Esophagus muscularis mucosa (tissue), 4 donors: ENCODE measurements at regions not wholly inside any gene's neighbourhood (a gene's known extent, or its start where the extent isn't known, plus 50 kb on each side); places are given as distances from the start of the nearest gene placed in this dataset.

Experiments used
- DNase-seq: peaks from one replicate; pipeline ENCODE4 v3.0.0-alpha.2; 2017; ENCODE audit errors: extremely low spot score
- H3K27ac ChIP-seq, 4 donors: fragments of 200-600 bp; sonication (generic); replicated peaks in 1 of 4; 1 replicate in 3 of 4; 2 replicates in 1 of 4; pipeline ENCODE4 v1.5.1; 2016 to 2019; ENCODE audit warnings: mild to moderate bottlenecking in 1 of 4
- H3K27me3 ChIP-seq, 4 donors: fragments of 200-600 bp; sonication (generic); one replicate each; pipeline versions ENCODE4 v1.5.1 to v1.6.0; 2016 to 2019
- H3K36me3 ChIP-seq, 4 donors: fragments of 200-600 bp; sonication (generic); one replicate each; pipeline ENCODE4 v1.5.1; 2016 to 2019
- H3K4me1 ChIP-seq, 4 donors: fragments of 200-600 bp; sonication (generic); one replicate each; pipeline ENCODE4 v1.5.1; 2016 to 2019
- H3K4me3 ChIP-seq, 4 donors: fragments of 200-600 bp; sonication (generic); 1 replicate in 2 of 4; 2 replicates in 2 of 4; pipeline ENCODE4 v1.5.1; 2016 to 2019; ENCODE audit warnings: mild to moderate bottlenecking in 4 of 4, moderate library complexity in 1 of 4
- H3K9me3 ChIP-seq, 4 donors: fragments of 200-600 bp; sonication (generic); 1 replicate in 3 of 4; 2 replicates in 1 of 4; pipeline ENCODE4 v1.5.1; 2016 to 2019
- EP300 ChIP-seq: sonication (generic); formaldehyde crosslinking; IDR thresholded peaks from one replicate; pipeline ENCODE4 v1.6.1; 2017; ENCODE audit warnings: antibody characterized with exemption
- POLR2A ChIP-seq: fragments of 450-650 bp; IDR thresholded peaks from one replicate; pipeline ENCODE4 v1.6.1; 2017; ENCODE audit warnings: antibody characterized with exemption, moderate library complexity, mild to moderate bottlenecking, low read depth
- POLR2AphosphoS5 ChIP-seq, 2 donors: sonication (generic); formaldehyde crosslinking; IDR thresholded peaks; one replicate each; pipeline ENCODE4 v1.6.1; 2017; ENCODE audit warnings: antibody characterized with exemption in 2 of 2
- WGBS: methylation state at CpG from one replicate; pipeline ENCODE4 v1.1.5; 2018; 5-methylcytosine and 5-hydroxymethylcytosine counted together
- intact Hi-C: fragments of 100-400 bp; cut with DNase I; formaldehyde crosslinking; loops from one replicate; pipeline ENCODE4 v1.15.1; 2023
- TF ChIP-seq, protein P1 (sequence below), 3 experiments: fragments of 200-600 bp in 2 of 3; fragments of 450-650 bp in 1 of 3; sonication (generic) in 2 of 3; IDR thresholded peaks; one replicate each; pipeline ENCODE4 v1.5.1; 2017 to 2019; ENCODE audit warnings: antibody characterized with exemption in 3 of 3, mild to moderate bottlenecking in 2 of 3, moderate library complexity in 1 of 3

DNA sequence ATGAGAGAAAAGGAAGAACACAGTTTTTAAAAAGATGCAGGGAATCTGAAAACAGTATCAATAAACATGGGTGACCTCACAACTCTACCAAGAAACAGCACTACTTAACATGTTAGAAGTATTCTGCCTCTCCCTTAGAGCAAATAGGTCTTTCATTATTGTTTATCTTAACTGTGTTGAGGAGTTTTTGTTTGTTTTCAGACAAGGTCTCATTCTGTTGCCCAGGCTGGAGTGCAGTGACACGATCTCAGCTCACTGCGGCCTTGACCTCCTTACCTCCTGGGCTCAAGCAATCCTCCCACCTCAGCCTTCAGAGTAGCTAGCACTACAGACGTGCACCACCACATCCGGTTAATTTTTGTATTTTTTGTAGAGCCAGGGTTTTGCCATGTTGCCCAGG lies 165.3 kb upstream of the PRDX4 start:
- no peak for DNase-seq
- TF ChIP-seq POLR2A (no peak), EP300 (no peak), POLR2AphosphoS5 (IDR thresholded peaks at IDR 0.05) (no peak)
- TF ChIP-seq, protein P1, sequence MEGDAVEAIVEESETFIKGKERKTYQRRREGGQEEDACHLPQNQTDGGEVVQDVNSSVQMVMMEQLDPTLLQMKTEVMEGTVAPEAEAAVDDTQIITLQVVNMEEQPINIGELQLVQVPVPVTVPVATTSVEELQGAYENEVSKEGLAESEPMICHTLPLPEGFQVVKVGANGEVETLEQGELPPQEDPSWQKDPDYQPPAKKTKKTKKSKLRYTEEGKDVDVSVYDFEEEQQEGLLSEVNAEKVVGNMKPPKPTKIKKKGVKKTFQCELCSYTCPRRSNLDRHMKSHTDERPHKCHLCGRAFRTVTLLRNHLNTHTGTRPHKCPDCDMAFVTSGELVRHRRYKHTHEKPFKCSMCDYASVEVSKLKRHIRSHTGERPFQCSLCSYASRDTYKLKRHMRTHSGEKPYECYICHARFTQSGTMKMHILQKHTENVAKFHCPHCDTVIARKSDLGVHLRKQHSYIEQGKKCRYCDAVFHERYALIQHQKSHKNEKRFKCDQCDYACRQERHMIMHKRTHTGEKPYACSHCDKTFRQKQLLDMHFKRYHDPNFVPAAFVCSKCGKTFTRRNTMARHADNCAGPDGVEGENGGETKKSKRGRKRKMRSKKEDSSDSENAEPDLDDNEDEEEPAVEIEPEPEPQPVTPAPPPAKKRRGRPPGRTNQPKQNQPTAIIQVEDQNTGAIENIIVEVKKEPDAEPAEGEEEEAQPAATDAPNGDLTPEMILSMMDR (IDR thresholded peaks at IDR 0.05), result no peak
- 82% methylated on average over 4 of the region's 4 CpGs for WGBS
- Histone ChIP-seq H3K27me3 (no peaks in the 10 kb centered on the region), H3K4me3 (no peak overlapping the region), H3K4me1 (peaks cover 0 to 8% (median 0%) of the 10 kb centered on the region in 4 donors), H3K27ac (no peak overlapping the region), H3K9me3 (no peaks in the 10 kb centered on the region), H3K36me3 (no peaks in the 10 kb centered on the region)
- intact Hi-C loops, result no loop called here

DNA sequence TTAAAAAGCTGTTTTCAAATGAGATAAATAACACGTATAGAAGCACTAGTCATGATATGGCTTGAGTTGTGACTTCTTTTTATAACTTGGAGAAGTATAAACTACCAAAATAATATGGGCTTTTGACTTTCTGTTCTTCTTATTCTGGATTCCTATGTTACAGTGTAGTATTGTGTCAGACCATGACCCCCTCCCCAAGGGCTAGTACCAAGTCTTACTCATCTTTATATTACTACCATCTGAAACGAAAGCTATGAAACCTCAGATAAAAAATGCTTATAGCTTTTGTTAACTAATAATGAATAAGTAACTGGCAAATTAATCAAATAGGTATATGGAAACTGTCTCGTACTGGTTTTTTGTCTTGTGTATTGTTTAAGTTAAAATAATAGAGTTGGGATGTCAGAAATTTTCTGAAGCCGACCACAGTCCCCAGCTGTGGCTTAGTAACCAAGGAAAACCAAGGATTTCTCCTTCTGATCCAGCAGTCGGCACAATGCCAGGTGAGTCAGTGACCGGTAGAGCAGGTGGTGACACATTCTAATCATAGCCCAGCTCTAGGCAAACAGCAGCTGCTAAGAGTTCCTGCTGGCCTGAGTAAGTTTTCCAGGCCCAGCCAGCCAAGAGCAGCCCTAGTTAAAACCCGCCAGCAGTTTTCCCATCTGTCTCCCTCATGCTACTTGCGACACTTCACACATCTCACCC lies 163.3 kb upstream of the PRDX4 start:
- no peak overlapping the region for H3K27ac ChIP-seq
- H3K9me3 ChIP-seq, result no peaks in the 10 kb centered on the region
- no peaks in the 10 kb centered on the region for H3K27me3 ChIP-seq
- no peak for TF ChIP-seq POLR2AphosphoS5 (IDR thresholded peaks at IDR 0.05)
- TF ChIP-seq, protein P1 (IDR thresholded peaks at IDR 0.05), result no peak
- no peak for TF ChIP-seq EP300
- no peak for DNase-seq
- H3K36me3 ChIP-seq, result no peaks in the 10 kb centered on the region
- peaks cover 0 to 8% (median 0%) of the 10 kb centered on the region in 4 donors for H3K4me1 ChIP-seq
- 58% methylated on average over 8 of the region's 8 CpGs for WGBS
- intact Hi-C loops, result no loop called here
- no peak overlapping the region for H3K4me3 ChIP-seq

DNA sequence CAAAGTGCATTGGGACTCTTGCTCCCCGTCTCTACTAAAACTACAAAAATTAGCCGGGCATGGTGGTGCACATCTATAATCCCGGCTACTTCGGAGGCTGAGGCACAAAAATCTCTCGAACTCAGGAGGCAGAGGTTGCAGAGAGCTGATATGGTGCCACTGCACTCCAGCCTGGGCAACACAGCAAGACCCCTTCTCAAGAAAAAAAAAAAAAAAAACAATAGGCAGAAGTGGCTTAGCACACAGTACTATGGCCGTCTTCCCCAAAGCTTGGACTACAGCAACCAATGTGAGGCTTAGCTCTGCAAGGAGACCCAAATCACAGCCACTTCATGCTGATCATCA lies 162.8 kb upstream of the PRDX4 start:
- Histone ChIP-seq H3K9me3 (peaks cover 0 to 3% (median 0%) of the 10 kb centered on the region in 4 donors), H3K27ac (no peak overlapping the region), H3K4me1 (peaks cover 0 to 8% (median 0%) of the 10 kb centered on the region in 4 donors), H3K27me3 (no peaks in the 10 kb centered on the region), H3K4me3 (no peak overlapping the region), H3K36me3 (no peaks in the 10 kb centered on the region)
- no peak for TF ChIP-seq POLR2AphosphoS5 (IDR thresholded peaks at IDR 0.05)
- no peak for TF ChIP-seq POLR2A
- TF ChIP-seq, protein P1 (IDR thresholded peaks at IDR 0.05), result no peak
- no peak for TF ChIP-seq EP300
- no peak for DNase-seq
- intact Hi-C loops, result no loop called here
- WGBS, result 82% methylated on average over 6 of the region's 6 CpGs

DNA sequence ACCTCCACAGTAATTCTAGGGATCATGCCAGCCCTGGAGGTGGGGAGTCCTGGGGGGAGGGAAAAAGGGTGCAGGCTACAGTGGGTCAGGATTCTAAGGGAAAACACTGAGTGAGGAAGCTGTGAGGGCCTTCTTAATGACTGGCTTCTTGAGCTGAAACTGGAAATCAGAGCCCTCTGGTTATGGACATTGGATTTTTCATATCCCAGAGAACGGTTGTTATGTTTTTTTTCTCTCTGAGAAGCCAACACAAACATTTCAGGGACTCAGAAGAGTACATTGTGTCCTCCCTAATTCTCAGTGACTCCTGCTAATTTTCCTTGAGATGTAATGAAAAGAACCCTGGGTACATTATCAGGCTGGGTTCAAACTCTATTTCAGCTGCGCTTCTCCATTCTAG lies 162.4 kb upstream of the PRDX4 start:
- no peak for DNase-seq
- Histone ChIP-seq H3K9me3 (peaks cover 0 to 6% (median 0%) of the 10 kb centered on the region in 4 donors), H3K36me3 (no peaks in the 10 kb centered on the region), H3K4me3 (no peak overlapping the region), H3K27me3 (no peaks in the 10 kb centered on the region), H3K4me1 (peaks cover 0 to 8% (median 0%) of the 10 kb centered on the region in 4 donors), H3K27ac (no peak overlapping the region)
- TF ChIP-seq, protein P1 (IDR thresholded peaks at IDR 0.05), result no peak
- no peak for TF ChIP-seq POLR2A
- TF ChIP-seq EP300, result no peak
- no peak for TF ChIP-seq POLR2AphosphoS5 (IDR thresholded peaks at IDR 0.05)
- WGBS, result 63% methylated on average over 2 of the region's 2 CpGs
- intact Hi-C loops, result no loop called here
